Spleen (tissue), 11 donors: ENCODE measurements at regions not wholly inside any gene's neighbourhood (a gene's known extent, or its start where the extent isn't known, plus 50 kb on each side); places are given as distances from the start of the nearest gene placed in this dataset.
A peak's percentile ranks its signal among the peaks of the same experiment; 100 is the strongest.

Source experiments
- DNase-seq: peaks from one replicate; pipeline ENCODE4 v3.0.0-alpha.2; 2020
- H3K27ac ChIP-seq, 8 donors: fragments of 200-600 bp; sonication (generic) in 7 of 8; 1 replicate in 4 of 8; 2 replicates in 4 of 8; pipeline versions ENCODE4 v1.5.0 to v1.8.0; 2016 to 2021; ENCODE audit warnings: inconsistent platforms in 4 of 8, mild to moderate bottlenecking in 4 of 8, moderate library complexity in 1 of 8
- H3K27me3 ChIP-seq, 7 donors: fragments of 200-600 bp; sonication (generic) in 6 of 7; replicated peaks in 1 of 7; 1 replicate in 4 of 7; 2 replicates in 3 of 7; pipeline versions ENCODE4 v1.5.0 to v1.8.0; 2016 to 2021; ENCODE audit warnings: inconsistent platforms in 3 of 7, mild to moderate bottlenecking in 1 of 7
- H3K36me3 ChIP-seq, 6 donors: fragments of 200-600 bp; sonication (generic) in 5 of 6; 1 replicate in 4 of 6; 2 replicates in 2 of 6; pipeline versions ENCODE4 v1.5.0 to v1.8.0; 2016 to 2021; ENCODE audit warnings: inconsistent platforms in 2 of 6
- H3K4me1 ChIP-seq, 6 donors: fragments of 200-600 bp; sonication (generic) in 5 of 6; 1 replicate in 3 of 6; 2 replicates in 3 of 6; pipeline versions ENCODE4 v1.5.0 to v1.8.0; 2016 to 2021; ENCODE audit warnings: inconsistent platforms in 3 of 6
- H3K4me3 ChIP-seq, 8 donors: fragments of 200-600 bp; sonication (generic) in 7 of 8; 1 replicate in 4 of 8; 2 replicates in 4 of 8; pipeline versions ENCODE4 v1.5.0 to v1.8.0; 2016 to 2021; ENCODE audit warnings: inconsistent platforms in 4 of 8, mild to moderate bottlenecking in 4 of 8, moderate library complexity in 2 of 8
- H3K9me3 ChIP-seq, 8 donors: fragments of 200-600 bp; sonication (generic) in 7 of 8; 1 replicate in 4 of 8; 2 replicates in 4 of 8; pipeline versions ENCODE4 v1.5.0 to v1.8.0; 2016 to 2021; ENCODE audit warnings: inconsistent platforms in 4 of 8
- POLR2A ChIP-seq, 3 donors: fragments of 450-650 bp; IDR thresholded peaks; one replicate each; pipeline ENCODE4 v1.5.1; 2017; ENCODE audit warnings: antibody characterized with exemption in 3 of 3, mild to moderate bottlenecking in 1 of 3
- POLR2AphosphoS5 ChIP-seq, 3 donors: sonication (generic); formaldehyde crosslinking; IDR thresholded peaks; one replicate each; pipeline ENCODE4 v1.5.1; 2017; ENCODE audit warnings: antibody characterized with exemption in 3 of 3
- WGBS, 5 donors: extraction: QIAGEN DNeasy Blood & Tissue Kit in 3 of 5; methylation state at CpG; one replicate each; pipeline versions ENCODE4 v1.1.5 to v1.1.7; 2013 to 2018; 5-methylcytosine and 5-hydroxymethylcytosine counted together
- intact Hi-C: fragments of 100-400 bp; cut with DNase I; formaldehyde crosslinking; loops from one replicate; pipeline ENCODE4 v1.15.0; 2023; ENCODE audit warnings: low total_unique reads
- TF ChIP-seq, protein P1 (sequence below), 11 experiments: fragments of 200-600 bp in 7 of 11; fragments of 450-650 bp in 4 of 11; sonication (generic) in 4 of 11; IDR thresholded peaks in 8 of 11; conservative IDR thresholded peaks in 3 of 11; 1 replicate in 7 of 11; 2 replicates in 4 of 11; pipeline versions ENCODE4 v1.4.0 to v1.8.0; 2016 to 2021; ENCODE audit warnings: antibody characterized with exemption in 11 of 11, inconsistent platforms in 4 of 11, mild to moderate bottlenecking in 1 of 11
- donor health status: healthy with polysubstance abuse.
- donor health status: DM: no; HTN: no; CAD: no; lungs with moderate emphysema.
- donor health status: DM: no; HTN: no; CAD: no.
- donor health status: Bipolar disorder and iron deficiency.
- donor health status: healthy.
- donor health status: DM: no; HTN: no; CAD: no.
- donor health status: DM: yes; HTN: yes; CAD: no.

DNA sequence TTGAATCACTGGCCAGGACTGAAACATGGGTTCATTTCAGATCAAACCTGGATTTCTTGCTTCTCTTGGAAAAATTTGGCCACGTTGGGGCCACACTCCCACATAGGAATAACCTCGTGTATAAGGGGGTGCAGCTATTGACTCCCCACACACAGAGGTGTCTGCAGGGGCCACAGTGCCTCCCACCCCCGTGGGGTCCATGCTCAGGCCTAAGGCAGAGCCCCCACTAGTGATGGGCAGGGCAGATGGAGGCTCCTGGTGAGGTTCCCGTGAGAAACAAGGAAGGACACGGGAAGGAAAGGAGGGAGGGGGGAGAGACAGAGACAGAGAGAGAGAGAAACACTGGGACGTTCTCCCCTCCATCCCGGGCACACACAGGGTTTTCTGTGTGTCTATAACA is 230.5 kb downstream of the ERMARD start:
- peak; percentile 39 for DNase-seq
- no peaks in the 10 kb centered on the region for H3K9me3 ChIP-seq
- WGBS, 5 donors, result 65 to 71% (median 68%) methylated on average over 5 to 7 of the region's 7 CpGs
- H3K4me1 ChIP-seq, result peaks cover 0 to 19% (median 4%) of the 10 kb centered on the region in 6 donors
- H3K4me3 ChIP-seq, result no peak overlapping the region
- no peaks in the 10 kb centered on the region for H3K36me3 ChIP-seq
- intact Hi-C loops, result no loop called here
- H3K27me3 ChIP-seq, result peaks cover 0 to 92% (median 5%) of the 10 kb centered on the region in 7 donors
- H3K27ac ChIP-seq, result no peak overlapping the region
- TF ChIP-seq, protein P1, sequence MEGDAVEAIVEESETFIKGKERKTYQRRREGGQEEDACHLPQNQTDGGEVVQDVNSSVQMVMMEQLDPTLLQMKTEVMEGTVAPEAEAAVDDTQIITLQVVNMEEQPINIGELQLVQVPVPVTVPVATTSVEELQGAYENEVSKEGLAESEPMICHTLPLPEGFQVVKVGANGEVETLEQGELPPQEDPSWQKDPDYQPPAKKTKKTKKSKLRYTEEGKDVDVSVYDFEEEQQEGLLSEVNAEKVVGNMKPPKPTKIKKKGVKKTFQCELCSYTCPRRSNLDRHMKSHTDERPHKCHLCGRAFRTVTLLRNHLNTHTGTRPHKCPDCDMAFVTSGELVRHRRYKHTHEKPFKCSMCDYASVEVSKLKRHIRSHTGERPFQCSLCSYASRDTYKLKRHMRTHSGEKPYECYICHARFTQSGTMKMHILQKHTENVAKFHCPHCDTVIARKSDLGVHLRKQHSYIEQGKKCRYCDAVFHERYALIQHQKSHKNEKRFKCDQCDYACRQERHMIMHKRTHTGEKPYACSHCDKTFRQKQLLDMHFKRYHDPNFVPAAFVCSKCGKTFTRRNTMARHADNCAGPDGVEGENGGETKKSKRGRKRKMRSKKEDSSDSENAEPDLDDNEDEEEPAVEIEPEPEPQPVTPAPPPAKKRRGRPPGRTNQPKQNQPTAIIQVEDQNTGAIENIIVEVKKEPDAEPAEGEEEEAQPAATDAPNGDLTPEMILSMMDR (IDR thresholded peaks at IDR 0.05 in 8 of 11, conservative IDR thresholded peaks at IDR 0.05 in 3 of 11), result no peak
- no peak for TF ChIP-seq POLR2AphosphoS5 (IDR thresholded peaks at IDR 0.05)
- TF ChIP-seq POLR2A (IDR thresholded peaks at IDR 0.05), result no peak

DNA sequence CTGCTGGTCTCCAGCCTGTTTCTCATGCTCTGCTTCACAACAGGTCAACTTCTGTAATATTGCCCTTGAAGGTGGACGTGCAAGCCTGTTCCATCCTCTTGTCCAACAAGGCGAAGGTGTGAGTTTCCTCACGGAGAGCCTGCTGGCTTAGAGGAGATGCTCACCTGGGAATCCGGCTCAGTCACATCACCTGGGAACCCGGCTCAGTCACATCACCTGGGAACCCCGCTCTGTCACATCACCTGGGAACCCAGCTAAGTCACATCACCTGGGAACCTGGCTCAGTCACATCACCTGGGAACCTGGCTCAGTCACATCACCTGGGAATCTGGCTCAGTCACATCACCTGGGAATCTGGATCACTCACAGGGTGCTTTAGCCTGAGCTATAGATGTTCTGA is 230.1 kb downstream of the ERMARD start:
- peak; percentile 39 for DNase-seq
- Histone ChIP-seq H3K27ac (no peak overlapping the region), H3K27me3 (peaks cover 0 to 92% (median 5%) of the 10 kb centered on the region in 7 donors), H3K9me3 (no peaks in the 10 kb centered on the region), H3K4me3 (no peak overlapping the region), H3K4me1 (peaks cover 0 to 19% (median 4%) of the 10 kb centered on the region in 6 donors), H3K36me3 (no peaks in the 10 kb centered on the region)
- WGBS, 5 donors, result 88 to 94% (median 89%) methylated on average over 6 of the region's 6 CpGs
- TF ChIP-seq POLR2AphosphoS5 (IDR thresholded peaks at IDR 0.05) (no peak), POLR2A (IDR thresholded peaks at IDR 0.05) (no peak)
- TF ChIP-seq, protein P1 (IDR thresholded peaks at IDR 0.05 in 8 of 11, conservative IDR thresholded peaks at IDR 0.05 in 3 of 11), result no peak
- intact Hi-C loops, result no loop called here

DNA sequence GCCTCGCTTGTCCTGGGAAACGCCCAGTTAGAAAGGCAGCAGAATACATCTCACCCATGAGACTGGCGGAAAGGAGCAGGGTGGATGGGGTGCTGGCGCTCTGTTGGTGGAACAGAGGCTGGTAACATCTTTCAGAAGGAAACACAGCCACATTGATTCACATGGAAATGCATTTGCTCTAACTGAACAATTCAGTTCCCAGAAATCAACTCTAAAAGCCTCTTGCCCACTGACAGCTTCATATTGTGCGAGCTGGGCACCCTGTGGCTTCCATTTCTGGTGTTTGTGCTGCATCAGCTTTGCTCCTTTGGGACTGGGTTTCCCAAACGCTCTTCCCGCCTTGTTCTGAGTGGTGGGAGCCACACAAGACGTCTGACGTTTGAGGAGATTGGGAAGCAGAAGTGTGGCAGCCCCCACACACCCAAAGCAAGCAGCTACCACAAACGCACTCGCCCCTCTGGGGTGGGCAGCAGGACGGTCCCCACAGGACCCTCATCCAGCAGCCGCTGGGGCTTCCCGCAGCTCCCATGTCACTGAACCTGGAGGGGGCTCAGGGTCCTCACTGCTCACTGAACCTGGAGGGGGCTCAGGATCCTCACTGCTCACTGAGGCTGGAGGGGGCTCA is 229.5 kb downstream of the ERMARD start:
- DNase-seq, result peak; percentile 52
- peaks cover 0 to 92% (median 5%) of the 10 kb centered on the region in 7 donors for H3K27me3 ChIP-seq
- H3K9me3 ChIP-seq, result no peaks in the 10 kb centered on the region
- no peaks in the 10 kb centered on the region for H3K36me3 ChIP-seq
- WGBS, 5 donors, result 84 to 87% (median 85%) methylated on average over 14 of the region's 14 CpGs
- intact Hi-C loops, result no loop called here
- no peak overlapping the region for H3K4me3 ChIP-seq
- TF ChIP-seq POLR2A (IDR thresholded peaks at IDR 0.05) (no peak), POLR2AphosphoS5 (IDR thresholded peaks at IDR 0.05) (no peak)
- TF ChIP-seq, protein P1 (IDR thresholded peaks at IDR 0.05 in 8 of 11, conservative IDR thresholded peaks at IDR 0.05 in 3 of 11), result no peak
- H3K4me1 ChIP-seq, result peaks cover 0 to 19% (median 4%) of the 10 kb centered on the region in 6 donors
- no peak overlapping the region for H3K27ac ChIP-seq

DNA sequence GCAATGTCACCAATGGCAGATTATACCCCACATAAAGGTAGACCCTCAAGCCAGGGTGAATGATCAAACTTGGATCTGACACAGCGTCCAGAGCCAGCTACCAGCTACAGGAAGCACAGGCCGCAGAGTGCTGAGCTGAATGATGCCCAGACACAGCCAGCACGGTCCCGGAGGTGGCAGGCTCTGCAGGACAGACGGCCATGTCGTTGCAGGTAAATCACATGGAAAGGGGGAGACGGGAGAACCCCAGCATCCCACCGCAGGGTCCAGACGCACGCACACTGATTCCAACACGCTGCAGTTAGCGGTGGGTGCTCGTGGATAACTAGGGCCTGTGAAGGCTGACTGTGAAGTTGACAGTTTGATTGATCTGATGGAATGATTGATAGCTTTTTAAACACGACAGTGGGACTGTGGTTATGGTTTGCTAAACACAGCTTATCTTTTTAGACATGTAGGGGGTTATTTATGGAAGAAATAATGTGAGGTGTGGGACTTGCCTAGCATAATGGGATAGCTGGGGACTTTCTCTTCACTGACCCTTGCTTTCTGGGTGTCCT is 228.5 kb downstream of the ERMARD start:
- Histone ChIP-seq H3K36me3 (no peaks in the 10 kb centered on the region), H3K4me1 (peaks cover 0 to 11% (median 1%) of the 10 kb centered on the region in 6 donors), H3K27ac (no peak overlapping the region), H3K9me3 (no peaks in the 10 kb centered on the region), H3K27me3 (peaks cover 0 to 96% (median 5%) of the 10 kb centered on the region in 7 donors), H3K4me3 (no peak overlapping the region)
- TF ChIP-seq, protein P1 (IDR thresholded peaks at IDR 0.05 in 8 of 11, conservative IDR thresholded peaks at IDR 0.05 in 3 of 11), result no peak
- TF ChIP-seq POLR2AphosphoS5 (IDR thresholded peaks at IDR 0.05) (no peak), POLR2A (IDR thresholded peaks at IDR 0.05) (no peak)
- intact Hi-C loops, result no loop called here
- 80 to 90% (median 87%) methylated on average over 14 of the region's 14 CpGs for WGBS, 5 donors
- peak; percentile 61 for DNase-seq
